GM12892 (cell line): ENCODE measurements at regions not wholly inside any gene's neighbourhood (a gene's known extent, or its start where the extent isn't known, plus 50 kb on each side); places are given as distances from the start of the nearest gene placed in this dataset.
"Not testable (repeated sequence)": the region's sequence is repeated elsewhere in the genome, so short reads cannot be mapped to it uniquely, and the experiment has no call there.

Experiments
- POLR2A ChIP-seq: IDR thresholded peaks from 2 replicates; pipeline ENCODE4 v1.6.1; 2011; ENCODE audit warnings: low read depth, low read length, control low read depth
- POLR2AphosphoS5 ChIP-seq: IDR thresholded peaks from 2 replicates; pipeline ENCODE4 v1.6.1; 2011; ENCODE audit warnings: low read depth, low read length, control low read depth
- TAF1 ChIP-seq: IDR thresholded peaks from 2 replicates; pipeline ENCODE4 v1.6.1; 2011; ENCODE audit warnings: low read depth, mild to moderate bottlenecking, control low read depth, low read length, borderline replicate concordance

DNA sequence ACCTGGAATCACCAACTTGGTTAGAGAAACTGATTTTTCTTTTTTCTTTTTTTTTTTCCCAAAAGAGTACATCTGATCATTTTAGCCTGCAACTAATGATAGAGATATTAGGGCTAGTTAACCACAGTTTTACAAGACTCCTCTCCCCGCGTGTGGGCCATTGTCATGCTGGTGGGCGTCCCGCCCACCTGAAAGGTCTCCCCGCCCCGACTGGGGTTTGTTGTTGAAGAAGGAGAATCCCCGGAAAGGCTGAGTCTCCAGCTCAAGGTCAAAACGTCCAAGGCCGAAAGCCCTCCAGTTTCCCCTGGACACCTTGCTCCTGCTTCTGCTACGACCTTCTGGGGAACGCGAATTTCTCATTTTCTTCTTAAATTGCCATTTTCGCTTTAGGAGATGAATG is 162.0 kb downstream of the RTL9 start:
- TF ChIP-seq POLR2A, POLR2AphosphoS5, TAF1: not testable (repeated sequence)
